Uterus (tissue), 3 donors: ENCODE measurements at regions not wholly inside any gene's neighbourhood (a gene's known extent, or its start where the extent isn't known, plus 50 kb on each side); places are given as distances from the start of the nearest gene placed in this dataset.

Experiments used
- DNase-seq, 2 donors: peaks; one replicate each; pipeline ENCODE4 v3.0.0-alpha.2; 2019 to 2020
- H3K27ac ChIP-seq, 2 donors: fragments of 200-600 bp; sonication (generic); 1 replicate in 1 of 2; 2 replicates in 1 of 2; pipeline ENCODE4 v1.5.1; 2016 to 2018
- H3K27me3 ChIP-seq, 2 donors: fragments of 200-600 bp; sonication (generic); one replicate each; pipeline ENCODE4 v1.5.1; 2018 to 2019; ENCODE audit warnings: control low read depth in 1 of 2
- H3K36me3 ChIP-seq, 2 donors: fragments of 200-600 bp; sonication (generic); one replicate each; pipeline ENCODE4 v1.5.1; 2019; ENCODE audit warnings: control low read depth in 1 of 2
- H3K4me1 ChIP-seq, 2 donors: fragments of 200-600 bp; sonication (generic); one replicate each; pipeline ENCODE4 v1.5.1; 2018 to 2019; ENCODE audit warnings: control low read depth in 1 of 2
- H3K4me3 ChIP-seq, 2 donors: fragments of 200-600 bp; sonication (generic); 1 replicate in 1 of 2; 2 replicates in 1 of 2; pipeline ENCODE4 v1.5.1; 2018 to 2019; ENCODE audit warnings: mild to moderate bottlenecking in 1 of 2
- H3K9me3 ChIP-seq, 2 donors: fragments of 200-600 bp; sonication (generic); one replicate each; pipeline ENCODE4 v1.5.1; 2019; ENCODE audit warnings: control low read depth in 1 of 2
- POLR2A ChIP-seq, 2 donors: fragments of 450-650 bp; IDR thresholded peaks; one replicate each; pipeline ENCODE4 v1.6.1; 2016; ENCODE audit warnings: antibody characterized with exemption in 2 of 2, mild to moderate bottlenecking in 1 of 2, moderate library complexity in 1 of 2
- intact Hi-C: fragments of 100-400 bp; cut with DNase I; formaldehyde crosslinking; loops from one replicate; pipeline ENCODE4 v1.15.1; 2023; ENCODE audit warnings: low total_unique reads
- TF ChIP-seq, protein P1 (sequence below), 4 experiments: fragments of 200-600 bp in 2 of 4; fragments of 450-650 bp in 2 of 4; sonication (generic) in 2 of 4; IDR thresholded peaks; one replicate each; pipeline ENCODE4 v1.5.1; 2016 to 2019; ENCODE audit warnings: antibody characterized with exemption in 4 of 4, mild to moderate bottlenecking in 2 of 4, moderate library complexity in 1 of 4
- donor health status: DM: yes; HTN: yes; CAD: no.

- Histone ChIP-seq H3K27ac (no peak overlapping the region), H3K4me1 (no peaks in the 10 kb centered on the region), H3K4me3 (no peak overlapping the region), H3K9me3 (no peaks in the 10 kb centered on the region), H3K36me3 (no peaks in the 10 kb centered on the region), H3K27me3 (no peaks in the 10 kb centered on the region)
- intact Hi-C loops, result no loop called here
- TF ChIP-seq, protein P1, sequence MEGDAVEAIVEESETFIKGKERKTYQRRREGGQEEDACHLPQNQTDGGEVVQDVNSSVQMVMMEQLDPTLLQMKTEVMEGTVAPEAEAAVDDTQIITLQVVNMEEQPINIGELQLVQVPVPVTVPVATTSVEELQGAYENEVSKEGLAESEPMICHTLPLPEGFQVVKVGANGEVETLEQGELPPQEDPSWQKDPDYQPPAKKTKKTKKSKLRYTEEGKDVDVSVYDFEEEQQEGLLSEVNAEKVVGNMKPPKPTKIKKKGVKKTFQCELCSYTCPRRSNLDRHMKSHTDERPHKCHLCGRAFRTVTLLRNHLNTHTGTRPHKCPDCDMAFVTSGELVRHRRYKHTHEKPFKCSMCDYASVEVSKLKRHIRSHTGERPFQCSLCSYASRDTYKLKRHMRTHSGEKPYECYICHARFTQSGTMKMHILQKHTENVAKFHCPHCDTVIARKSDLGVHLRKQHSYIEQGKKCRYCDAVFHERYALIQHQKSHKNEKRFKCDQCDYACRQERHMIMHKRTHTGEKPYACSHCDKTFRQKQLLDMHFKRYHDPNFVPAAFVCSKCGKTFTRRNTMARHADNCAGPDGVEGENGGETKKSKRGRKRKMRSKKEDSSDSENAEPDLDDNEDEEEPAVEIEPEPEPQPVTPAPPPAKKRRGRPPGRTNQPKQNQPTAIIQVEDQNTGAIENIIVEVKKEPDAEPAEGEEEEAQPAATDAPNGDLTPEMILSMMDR (IDR thresholded peaks at IDR 0.05), result no peak
- TF ChIP-seq POLR2A (IDR thresholded peaks at IDR 0.05), result no peak
- DNase-seq, result no peak
Observed at GRCh38 chr5:4271193-4271592, 675.6 kb downstream of the IRX1 start.

DNA sequence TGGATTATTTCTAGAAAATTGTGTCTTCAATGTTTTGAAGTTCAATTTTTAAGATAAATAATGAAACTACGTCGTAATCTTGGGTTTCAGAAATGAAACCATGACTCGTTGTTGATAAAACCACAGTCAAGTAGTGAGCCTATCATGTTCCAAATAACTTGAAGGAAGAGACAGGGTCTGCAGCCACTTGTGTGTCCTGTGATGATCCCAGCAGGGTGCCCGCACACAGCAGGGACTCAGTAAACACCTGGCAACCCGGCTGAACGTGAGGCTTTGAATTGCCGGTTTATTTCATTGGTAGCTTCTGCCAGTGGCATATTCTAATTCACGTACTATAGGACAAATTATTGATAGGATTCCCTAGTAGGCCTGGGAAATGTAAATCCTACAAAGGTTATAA is 679.6 kb downstream of the IRX1 start:
- no peak for TF ChIP-seq POLR2A (IDR thresholded peaks at IDR 0.05)
- TF ChIP-seq, protein P1 (IDR thresholded peaks at IDR 0.05), result no peak
- H3K9me3 ChIP-seq, result no peaks in the 10 kb centered on the region
- H3K27me3 ChIP-seq, result no peaks in the 10 kb centered on the region
- no peak overlapping the region for H3K27ac ChIP-seq
- DNase-seq, result no peak
- H3K4me1 ChIP-seq, result no peaks in the 10 kb centered on the region
- H3K36me3 ChIP-seq, result no peaks in the 10 kb centered on the region
- H3K4me3 ChIP-seq, result no peak overlapping the region
- intact Hi-C loops, result no loop called here

- DNase-seq, result no peak
- no peaks in the 10 kb centered on the region for H3K9me3 ChIP-seq
- intact Hi-C loops, result no loop called here
Observed at GRCh38 chr5:4294878-4295277, 699.2 kb downstream of the IRX1 start.

DNA sequence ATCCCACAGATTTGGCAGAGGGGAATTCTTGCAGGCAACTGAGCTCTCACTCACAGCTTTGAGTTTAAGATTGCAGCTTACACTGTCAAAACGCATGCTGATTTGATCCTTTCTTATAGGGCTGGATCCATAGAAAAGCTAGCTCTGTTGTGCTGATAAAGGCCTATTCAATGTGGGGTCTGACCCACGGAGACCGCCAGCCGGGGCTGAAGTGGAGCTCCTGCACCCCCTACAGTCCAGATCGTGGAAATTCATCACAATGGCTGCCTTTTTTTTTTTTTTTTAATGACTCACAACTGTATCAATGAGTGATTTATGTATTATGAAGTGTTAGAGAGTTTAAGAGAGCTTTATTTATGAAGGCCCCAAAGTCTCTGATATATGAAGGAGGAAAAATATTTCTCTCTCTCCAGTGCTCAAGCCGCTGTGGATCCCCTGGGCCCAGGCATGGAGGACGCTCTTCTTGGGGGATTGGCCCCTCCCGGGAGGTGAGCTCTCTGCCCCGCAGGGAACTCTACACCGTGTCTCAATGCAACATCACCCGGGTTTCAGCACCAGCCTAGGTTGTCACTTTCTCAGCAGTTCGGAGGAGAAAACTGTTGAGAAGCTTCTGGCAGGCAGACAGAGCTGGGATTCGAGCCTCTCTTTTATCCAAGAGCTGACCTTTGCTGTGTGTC is 700.2 kb downstream of the IRX1 start:
- DNase-seq, result no peak
- no peak for TF ChIP-seq POLR2A (IDR thresholded peaks at IDR 0.05)
- TF ChIP-seq, protein P1 (IDR thresholded peaks at IDR 0.05), result no peak
- Histone ChIP-seq H3K27ac (no peak overlapping the region), H3K4me1 (no peaks in the 10 kb centered on the region), H3K36me3 (no peaks in the 10 kb centered on the region), H3K9me3 (no peaks in the 10 kb centered on the region), H3K4me3 (no peak overlapping the region), H3K27me3 (no peaks in the 10 kb centered on the region)
- intact Hi-C loops, result no loop called here

More at GRCh38 chr5:4294878-4295277, 699.2 kb downstream of the IRX1 start:
- TF ChIP-seq, protein P1 (IDR thresholded peaks at IDR 0.05), result no peak
- TF ChIP-seq POLR2A (IDR thresholded peaks at IDR 0.05), result no peak
- H3K36me3 ChIP-seq, result no peaks in the 10 kb centered on the region
- H3K4me3 ChIP-seq, result no peak overlapping the region
- H3K4me1 ChIP-seq, result no peaks in the 10 kb centered on the region
- H3K27ac ChIP-seq, result no peak overlapping the region
- H3K27me3 ChIP-seq, result no peaks in the 10 kb centered on the region

- no peaks in the 10 kb centered on the region for H3K9me3 ChIP-seq
- intact Hi-C loops, result no loop called here
- no peaks in the 10 kb centered on the region for H3K36me3 ChIP-seq
- H3K4me1 ChIP-seq, result no peaks in the 10 kb centered on the region
- no peak overlapping the region for H3K27ac ChIP-seq
- H3K27me3 ChIP-seq, result no peaks in the 10 kb centered on the region
- no peak for TF ChIP-seq POLR2A (IDR thresholded peaks at IDR 0.05)
- TF ChIP-seq, protein P1 (IDR thresholded peaks at IDR 0.05), result no peak
- no peak for DNase-seq
- H3K4me3 ChIP-seq, result no peak overlapping the region
Observed at GRCh38 chr5:4306057-4306456, 710.4 kb downstream of the IRX1 start.
